Body of pancreas (tissue), 4 donors: ENCODE measurements at regions not wholly inside any gene's neighbourhood (a gene's known extent, or its start where the extent isn't known, plus 50 kb on each side); places are given as distances from the start of the nearest gene placed in this dataset.

ENCODE experiments used
- CTCF ChIP-seq, 7 experiments: fragments of 450-650 bp in 4 of 7; fragments of 200-600 bp in 3 of 7; sonication (generic) in 3 of 7; IDR thresholded peaks; one replicate each; pipeline ENCODE4 v1.5.1; 2016 to 2019; ENCODE audit warnings: antibody characterized with exemption in 7 of 7
- POLR2A ChIP-seq, 3 donors: fragments of 450-650 bp; IDR thresholded peaks; one replicate each; pipeline ENCODE4 v1.6.1; 2016; ENCODE audit warnings: antibody characterized with exemption in 3 of 3, mild to moderate bottlenecking in 2 of 3

- TF ChIP-seq CTCF (IDR thresholded peaks at IDR 0.05) (no peak), POLR2A (IDR thresholded peaks at IDR 0.05) (no peak)
Observed at GRCh38 chr2:118309257-118309945, 221.1 kb downstream of the INSIG2 start.
